ENCODE measurements at regions not wholly inside any gene's neighbourhood (a gene's known extent, or its start where the extent isn't known, plus 50 kb on each side); places are given as distances from the start of the nearest gene placed in this dataset.

DNA sequence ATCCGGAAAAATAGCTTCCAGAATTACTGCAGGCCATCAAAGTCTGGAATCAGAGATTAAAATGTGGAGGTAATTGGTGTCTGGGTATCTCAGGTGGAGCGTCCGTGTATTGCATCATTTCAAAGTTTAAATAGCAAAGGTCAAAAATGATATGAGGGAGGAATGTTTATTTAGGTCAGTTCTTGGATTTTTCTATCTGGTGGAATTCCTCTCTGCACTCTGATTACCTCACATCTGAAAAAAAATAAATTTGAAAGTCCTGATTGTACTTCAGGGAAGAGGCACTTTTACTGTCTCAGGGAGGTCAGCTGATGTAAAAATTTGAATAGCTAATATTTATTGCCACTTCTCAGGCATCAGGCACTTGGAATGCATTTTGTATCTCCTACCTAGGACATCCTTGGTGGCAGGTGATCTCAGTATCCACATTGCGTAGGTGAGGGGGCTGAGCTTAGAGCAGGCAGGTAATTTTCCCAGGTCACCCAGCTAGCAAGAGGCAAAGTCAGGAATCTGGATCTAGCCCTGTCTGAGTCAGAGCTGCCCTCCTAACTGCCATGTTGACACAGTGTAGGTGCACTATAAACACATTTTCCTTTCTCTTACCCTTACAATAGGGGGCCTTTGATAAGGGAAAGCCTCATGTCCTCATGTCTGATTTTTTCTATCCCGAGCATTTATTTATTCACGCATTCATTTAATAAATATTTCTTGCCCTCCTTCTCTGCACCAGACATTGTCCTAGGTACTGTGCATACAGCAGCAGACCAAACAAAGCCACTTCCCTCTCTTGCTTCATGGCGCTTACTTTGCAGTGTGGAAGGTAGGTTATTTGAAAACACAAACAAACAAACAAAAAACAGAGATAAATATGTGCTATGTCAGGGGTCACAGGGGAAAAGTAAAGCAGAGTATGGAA is 454.3 kb downstream of the HAPSTR1 start:
- Mint-ChIP-seq H3K4me3 (no peak overlapping the region), H3K27me3 (ENCODE audit: low read depth) (no peaks in the 10 kb centered on the region), H3K4me1 (no peaks in the 10 kb centered on the region), H3K9me3 (no peaks in the 10 kb centered on the region), H3K36me3 (ENCODE audit: low read depth) (no peaks in the 10 kb centered on the region), H3K27ac (no peak overlapping the region)
- TF ChIP-seq, protein P1, sequence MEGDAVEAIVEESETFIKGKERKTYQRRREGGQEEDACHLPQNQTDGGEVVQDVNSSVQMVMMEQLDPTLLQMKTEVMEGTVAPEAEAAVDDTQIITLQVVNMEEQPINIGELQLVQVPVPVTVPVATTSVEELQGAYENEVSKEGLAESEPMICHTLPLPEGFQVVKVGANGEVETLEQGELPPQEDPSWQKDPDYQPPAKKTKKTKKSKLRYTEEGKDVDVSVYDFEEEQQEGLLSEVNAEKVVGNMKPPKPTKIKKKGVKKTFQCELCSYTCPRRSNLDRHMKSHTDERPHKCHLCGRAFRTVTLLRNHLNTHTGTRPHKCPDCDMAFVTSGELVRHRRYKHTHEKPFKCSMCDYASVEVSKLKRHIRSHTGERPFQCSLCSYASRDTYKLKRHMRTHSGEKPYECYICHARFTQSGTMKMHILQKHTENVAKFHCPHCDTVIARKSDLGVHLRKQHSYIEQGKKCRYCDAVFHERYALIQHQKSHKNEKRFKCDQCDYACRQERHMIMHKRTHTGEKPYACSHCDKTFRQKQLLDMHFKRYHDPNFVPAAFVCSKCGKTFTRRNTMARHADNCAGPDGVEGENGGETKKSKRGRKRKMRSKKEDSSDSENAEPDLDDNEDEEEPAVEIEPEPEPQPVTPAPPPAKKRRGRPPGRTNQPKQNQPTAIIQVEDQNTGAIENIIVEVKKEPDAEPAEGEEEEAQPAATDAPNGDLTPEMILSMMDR (IDR thresholded peaks at IDR 0.05; ENCODE audit: unreplicated experiment in 3 of 3), result no peak

DNA sequence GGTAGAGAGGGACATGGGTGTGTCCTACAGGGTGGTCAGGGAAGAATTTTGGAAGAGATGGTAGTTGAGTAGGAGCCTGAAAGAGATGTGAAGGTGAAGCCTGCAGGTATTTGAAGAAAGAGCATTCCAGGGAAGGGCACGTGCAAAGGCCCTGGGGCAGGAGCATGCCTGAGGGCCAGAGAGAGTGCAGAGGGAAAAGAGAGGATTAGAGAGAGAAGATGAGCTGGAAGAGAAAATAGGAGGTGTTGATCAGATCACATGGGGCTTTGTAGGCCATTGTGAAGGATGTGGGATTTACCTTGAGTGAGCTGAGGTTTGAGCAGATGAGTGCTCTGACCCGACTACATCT is 455.0 kb downstream of the HAPSTR1 start:
- Mint-ChIP-seq H3K27me3 (ENCODE audit: low read depth) (peaks cover 3% of the 10 kb centered on the region), H3K9me3 (peaks cover 2% of the 10 kb centered on the region), H3K4me1 (no peaks in the 10 kb centered on the region), H3K4me3 (no peak overlapping the region), H3K27ac (no peak overlapping the region), H3K36me3 (ENCODE audit: low read depth) (no peaks in the 10 kb centered on the region)
- TF ChIP-seq, protein P1 (IDR thresholded peaks at IDR 0.05; ENCODE audit: unreplicated experiment in 3 of 3), result no peak

DNA sequence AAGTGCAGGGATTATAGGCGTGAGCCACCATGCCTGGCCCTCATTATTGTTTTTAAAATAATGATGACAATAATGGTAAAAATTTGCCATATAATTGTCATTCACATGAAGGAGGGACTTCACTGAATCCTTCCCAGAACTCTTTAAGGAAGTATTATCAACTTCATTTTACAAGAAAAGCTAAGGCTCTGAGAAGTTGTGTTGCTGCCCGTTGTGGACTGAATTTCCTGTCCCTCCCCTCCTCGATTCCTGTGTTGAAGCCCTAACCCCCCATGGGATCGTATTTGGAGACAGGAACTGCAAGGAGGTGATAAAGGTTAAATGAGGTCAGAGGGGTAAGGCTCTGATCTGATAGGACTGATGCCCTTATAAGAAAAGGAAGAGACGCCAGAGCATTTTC is 458.0 kb downstream of the HAPSTR1 start:
- peaks cover 3% of the 10 kb centered on the region for H3K9me3 Mint-ChIP-seq
- H3K4me1 Mint-ChIP-seq, result no peaks in the 10 kb centered on the region
- H3K27me3 Mint-ChIP-seq (ENCODE audit: low read depth), result peaks cover 4% of the 10 kb centered on the region
- no peaks in the 10 kb centered on the region for H3K36me3 Mint-ChIP-seq (ENCODE audit: low read depth)
- no peak overlapping the region for H3K27ac Mint-ChIP-seq
- H3K4me3 Mint-ChIP-seq, result no peak overlapping the region
- TF ChIP-seq, protein P1 (IDR thresholded peaks at IDR 0.05; ENCODE audit: unreplicated experiment in 3 of 3), result no peak

DNA sequence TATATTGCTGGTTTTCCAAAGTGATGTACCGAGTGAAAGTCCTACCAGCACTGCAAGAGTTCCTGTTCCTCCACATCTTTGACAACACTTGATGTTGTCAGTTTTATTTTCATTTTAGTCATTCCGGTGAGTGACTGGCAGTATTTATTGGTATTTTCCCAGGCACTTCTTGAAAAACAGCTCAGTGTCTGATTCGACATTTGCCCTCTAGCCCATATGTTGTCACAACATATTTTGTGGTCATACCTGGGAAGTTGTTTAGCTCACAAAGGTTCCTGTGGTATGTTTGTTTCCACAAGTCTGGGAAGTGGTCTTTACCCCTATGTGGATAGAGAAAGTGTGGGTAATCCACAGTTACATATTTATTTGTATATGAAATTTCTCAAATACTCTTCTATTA is 463.6 kb downstream of the HAPSTR1 start:
- TF ChIP-seq, protein P1 (IDR thresholded peaks at IDR 0.05; ENCODE audit: unreplicated experiment in 3 of 3), result no peak
- peaks cover 8% of the 10 kb centered on the region for H3K9me3 Mint-ChIP-seq
- H3K27me3 Mint-ChIP-seq (ENCODE audit: low read depth), result peaks cover 4% of the 10 kb centered on the region
- no peak overlapping the region for H3K27ac Mint-ChIP-seq
- H3K36me3 Mint-ChIP-seq (ENCODE audit: low read depth), result no peaks in the 10 kb centered on the region
- H3K4me1 Mint-ChIP-seq, result no peaks in the 10 kb centered on the region
- H3K4me3 Mint-ChIP-seq, result no peak overlapping the region

DNA sequence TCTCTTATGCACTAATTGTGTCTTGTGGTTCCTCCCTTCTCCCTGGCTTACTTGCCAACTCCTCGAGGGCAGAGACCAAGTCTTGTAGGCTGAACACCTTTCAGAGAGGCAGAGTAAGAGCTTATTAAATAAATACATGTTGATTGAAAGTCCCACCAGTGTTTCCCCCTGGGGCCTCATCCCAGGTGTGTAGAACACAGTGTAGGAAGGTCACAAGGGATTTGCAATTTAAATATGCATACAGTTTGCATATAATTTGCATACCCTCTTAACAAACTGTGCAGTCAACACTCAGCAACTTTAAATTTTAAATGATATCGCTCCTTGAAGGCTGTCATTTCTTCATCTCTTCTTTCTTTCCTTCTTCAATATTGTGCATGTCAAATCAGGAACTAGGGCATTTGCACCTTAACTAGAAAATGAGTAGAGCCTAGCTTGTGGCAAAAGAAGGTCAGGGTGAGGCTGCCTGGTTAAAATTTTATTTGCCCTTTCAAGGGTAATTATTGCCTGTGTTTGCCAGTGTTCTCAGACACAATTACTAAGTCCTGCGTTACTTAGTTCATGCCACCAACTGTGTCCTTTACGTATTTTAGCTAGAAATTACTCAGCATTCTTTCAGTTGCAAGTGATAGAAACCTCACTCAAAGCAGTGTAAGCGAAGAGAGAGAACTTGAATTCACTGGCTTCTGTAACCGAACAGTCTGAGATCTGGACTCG is 465.7 kb downstream of the HAPSTR1 start:
- H3K36me3 Mint-ChIP-seq (ENCODE audit: low read depth), result no peaks in the 10 kb centered on the region
- no peak overlapping the region for H3K4me3 Mint-ChIP-seq

More for the DNA sequence above, 465.7 kb downstream of the HAPSTR1 start:
- TF ChIP-seq, protein P1 (IDR thresholded peaks at IDR 0.05; ENCODE audit: unreplicated experiment in 3 of 3), result no peak
- no peak overlapping the region for H3K27ac Mint-ChIP-seq
- H3K27me3 Mint-ChIP-seq (ENCODE audit: low read depth), result no peaks in the 10 kb centered on the region
- H3K9me3 Mint-ChIP-seq, result peaks cover 5% of the 10 kb centered on the region
- no peaks in the 10 kb centered on the region for H3K4me1 Mint-ChIP-seq
